ENCODE measurements at regions not wholly inside any gene's neighbourhood (a gene's known extent, or its start where the extent isn't known, plus 50 kb on each side); places are given as distances from the start of the nearest gene placed in this dataset.

- TF ChIP-seq CTCF (IDR thresholded peaks at IDR 0.05) (no peak), POLR2A (IDR thresholded peaks at IDR 0.05; ENCODE audit: low read depth) (no peak), EP300 (IDR thresholded peaks at IDR 0.05) (no peak), POLR2AphosphoS5 (IDR thresholded peaks at IDR 0.05) (no peak)
These were observed 83.8 kb upstream of the DPH6 start for GRCh38 chr15:35629766-35630165.

Measured in esophagus muscularis mucosa (tissue), 4 donors.